ENCODE measurements at regions not wholly inside any gene's neighbourhood (a gene's known extent, or its start where the extent isn't known, plus 50 kb on each side); places are given as distances from the start of the nearest gene placed in this dataset.

GRCh38 chr18:38369772-38370690 lies 804.4 kb upstream of the CELF4 start:
- no peak for DNase-seq

- no peak for DNase-seq
Observed at GRCh38 chr18:38368886-38369285, 803.3 kb upstream of the CELF4 start.

- DNase-seq = no peak
Observed at GRCh38 chr18:38368246-38368645, 802.6 kb upstream of the CELF4 start.

GRCh38 chr18:38367473-38367872 lies 801.9 kb upstream of the CELF4 start:
- DNase-seq = no peak

- no peak for DNase-seq
Observed at GRCh38 chr18:38362286-38362792, 796.7 kb upstream of the CELF4 start.

- DNase-seq = no peak
Observed at GRCh38 chr18:38358805-38359657, 793.4 kb upstream of the CELF4 start.

- DNase-seq = no peak
Observed at GRCh38 chr18:38353149-38353548, 787.6 kb upstream of the CELF4 start.

GRCh38 chr18:38350141-38350540 lies 784.5 kb upstream of the CELF4 start:
- no peak for DNase-seq

GRCh38 chr18:38330573-38330972 lies 765.0 kb upstream of the CELF4 start:
- DNase-seq = no peak

- DNase-seq = no peak
Observed at GRCh38 chr18:38329145-38329544, 763.5 kb upstream of the CELF4 start.

GRCh38 chr18:38322206-38322605 lies 756.6 kb upstream of the CELF4 start:
- DNase-seq = no peak

GRCh38 chr18:38321262-38321661 lies 755.7 kb upstream of the CELF4 start:
- no peak for DNase-seq

GRCh38 chr18:38318416-38318815 lies 752.8 kb upstream of the CELF4 start:
- no peak for DNase-seq

- DNase-seq = no peak
Observed at GRCh38 chr18:38313831-38314230, 748.2 kb upstream of the CELF4 start.

- DNase-seq = no peak
Observed at GRCh38 chr18:38312532-38312931, 746.9 kb upstream of the CELF4 start.

- no peak for DNase-seq
Observed at GRCh38 chr18:38310936-38311335, 745.3 kb upstream of the CELF4 start.

- DNase-seq = no peak
Observed at GRCh38 chr18:38307914-38308313, 742.3 kb upstream of the CELF4 start.

GRCh38 chr18:38305961-38306360 lies 740.4 kb upstream of the CELF4 start:
- no peak for DNase-seq

GRCh38 chr18:38301621-38302020 lies 736.0 kb upstream of the CELF4 start:
- no peak for DNase-seq

- DNase-seq = no peak
Observed at GRCh38 chr18:38297910-38298309, 732.3 kb upstream of the CELF4 start.

- no peak for DNase-seq
Observed at GRCh38 chr18:38290229-38290628, 724.6 kb upstream of the CELF4 start.

- no peak for DNase-seq
Observed at GRCh38 chr18:38284972-38285371, 719.4 kb upstream of the CELF4 start.

- DNase-seq = no peak
Observed at GRCh38 chr18:38263066-38263465, 697.5 kb upstream of the CELF4 start.

GRCh38 chr18:38262661-38263060 lies 697.1 kb upstream of the CELF4 start:
- DNase-seq = no peak

All from CD4-positive, alpha-beta T cell treated with Interleukin-17A for 4 hours (primary cell).